SK-MEL-5 (cell line): ENCODE measurements at regions not wholly inside any gene's neighbourhood (a gene's known extent, or its start where the extent isn't known, plus 50 kb on each side); places are given as distances from the start of the nearest gene placed in this dataset.
"Not testable (repeated sequence)": the region's sequence is repeated elsewhere in the genome, so short reads cannot be mapped to it uniquely, and the experiment has no call there.

ENCODE experiments used
- DNase-seq: peaks from one replicate; pipeline ENCODE4 v3.0.0-alpha.2; 2016; ENCODE audit warnings: low read depth, low spot score
- in situ Hi-C: cut with HindIII; loops from 2 replicates; pipeline ENCODE4 v1.10.0; 2016; ENCODE audit warnings: low sequenced_read_pairs, high pct_unique_total_duplicates, low pct_unique_long_range_greater_than_20kb

DNA sequence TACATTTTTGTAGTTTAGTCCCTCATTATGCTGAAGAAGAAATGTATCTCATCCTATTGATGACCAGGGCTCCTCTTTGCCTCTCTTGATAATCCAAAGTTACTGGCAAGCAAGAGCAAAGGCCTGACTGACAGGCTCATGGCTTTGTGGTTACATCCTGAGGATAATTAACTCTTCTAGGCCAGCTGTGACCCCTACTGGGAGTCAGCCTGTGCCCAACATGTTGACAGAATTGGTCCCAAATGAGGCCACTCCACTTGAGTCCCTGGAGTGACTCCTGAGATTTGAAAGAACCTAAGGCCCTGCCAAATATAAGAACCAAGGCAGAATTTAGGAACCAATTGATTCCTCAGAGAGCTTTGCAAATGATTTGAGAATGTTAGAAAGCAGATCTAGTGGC is 973.8 kb upstream of the CELF4 start:
- DNase-seq, result no peak
- in situ Hi-C loops, result no loop called here

DNA sequence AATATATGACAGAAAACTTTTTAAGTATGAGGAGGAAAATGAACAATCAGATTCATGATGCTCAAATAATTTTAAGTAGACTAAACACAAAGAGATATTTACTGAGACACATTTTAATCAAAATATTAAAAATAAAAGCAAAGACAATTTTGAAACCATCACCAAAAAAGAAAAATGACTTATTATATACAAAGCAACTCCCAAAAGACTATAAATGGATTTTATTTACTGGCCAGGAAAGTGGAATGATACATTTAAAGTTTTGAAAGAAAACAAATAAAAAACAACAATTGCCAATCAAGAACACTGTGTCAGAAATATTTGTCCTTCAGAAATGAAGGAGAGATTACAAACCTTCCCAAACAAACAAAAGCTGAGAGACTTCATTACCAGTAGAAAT is 968.5 kb upstream of the CELF4 start:
- in situ Hi-C loops, result no loop called here
- DNase-seq, result no peak

DNA sequence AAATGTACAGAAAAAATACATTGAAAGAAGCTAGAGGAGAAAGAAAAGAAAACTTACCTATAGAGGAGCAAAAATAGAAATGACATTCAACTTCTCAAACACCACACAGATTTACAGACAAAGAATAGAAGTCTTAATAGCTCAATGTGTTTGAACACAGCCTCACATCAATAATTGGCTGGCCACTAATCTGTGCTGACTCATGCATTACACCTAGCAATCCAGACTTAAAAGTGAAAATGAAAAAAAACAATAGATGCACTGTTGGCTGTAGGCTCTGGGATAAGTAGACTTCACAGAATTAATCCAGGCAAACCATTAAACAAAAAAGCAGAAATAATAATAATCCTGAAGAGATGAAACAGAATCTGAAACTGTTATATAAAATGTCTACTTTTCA is 961.3 kb upstream of the CELF4 start:
- in situ Hi-C loops, result no loop called here
- DNase-seq, result no peak

DNA sequence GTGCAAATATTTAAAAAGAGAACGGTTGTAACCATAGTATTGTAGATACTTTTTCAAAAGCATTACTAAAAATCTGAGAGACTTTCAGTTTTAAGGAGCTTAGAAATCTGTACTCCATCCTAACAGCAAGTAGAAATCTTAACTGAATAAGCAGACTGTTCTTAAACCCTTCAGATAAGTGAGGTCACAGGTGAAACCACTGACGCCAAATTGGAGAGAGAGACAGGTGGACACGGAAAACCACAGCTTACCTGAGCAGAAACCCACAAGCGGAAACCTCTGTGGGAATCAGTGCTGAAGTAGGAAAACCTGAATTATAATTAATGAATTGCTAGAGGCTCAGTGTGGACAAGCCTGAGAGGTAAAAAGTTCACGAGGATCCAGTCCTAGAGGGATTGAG is 959.4 kb upstream of the CELF4 start:
- in situ Hi-C loops, result no loop called here
- DNase-seq, result no peak

DNA sequence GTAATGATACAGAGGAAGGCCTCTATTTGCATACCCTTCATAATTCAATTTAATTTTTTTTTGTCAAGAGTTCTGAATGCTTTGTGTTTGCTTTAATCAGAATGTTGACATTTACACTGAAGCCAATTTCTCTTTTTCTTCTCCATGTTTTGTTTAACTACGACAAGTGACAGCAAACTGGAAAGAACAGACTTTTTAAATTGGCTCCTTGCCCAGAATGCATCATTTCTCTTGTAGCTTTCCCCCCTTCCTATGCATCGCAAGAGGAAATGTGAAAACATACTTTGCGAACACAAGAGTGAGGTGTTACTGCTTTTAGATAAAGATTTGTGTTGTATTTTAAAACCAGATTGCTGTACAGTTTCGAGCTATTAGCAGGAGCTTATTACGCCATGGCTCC is 955.2 kb upstream of the CELF4 start:
- DNase-seq, result no peak
- in situ Hi-C loops, result no loop called here

DNA sequence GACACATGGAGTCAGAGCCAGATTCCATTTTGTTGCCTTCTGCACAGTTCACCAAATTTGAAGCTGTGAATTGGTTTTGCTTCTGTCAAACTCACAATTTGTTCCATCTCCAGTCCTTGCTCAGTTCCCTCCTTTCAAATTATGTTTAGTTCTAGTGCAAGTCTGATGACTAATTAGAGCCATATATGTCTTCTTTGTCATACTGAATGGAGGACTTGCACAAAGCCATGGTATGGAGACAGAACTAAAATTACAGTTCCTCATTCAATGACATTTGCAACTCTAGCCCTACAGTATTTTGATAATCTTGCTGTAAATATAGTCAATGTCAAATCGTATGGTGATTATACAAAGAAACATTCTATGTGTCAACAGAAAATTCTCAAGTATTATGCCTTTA is 936.9 kb upstream of the CELF4 start:
- in situ Hi-C loops, result no loop called here

DNA sequence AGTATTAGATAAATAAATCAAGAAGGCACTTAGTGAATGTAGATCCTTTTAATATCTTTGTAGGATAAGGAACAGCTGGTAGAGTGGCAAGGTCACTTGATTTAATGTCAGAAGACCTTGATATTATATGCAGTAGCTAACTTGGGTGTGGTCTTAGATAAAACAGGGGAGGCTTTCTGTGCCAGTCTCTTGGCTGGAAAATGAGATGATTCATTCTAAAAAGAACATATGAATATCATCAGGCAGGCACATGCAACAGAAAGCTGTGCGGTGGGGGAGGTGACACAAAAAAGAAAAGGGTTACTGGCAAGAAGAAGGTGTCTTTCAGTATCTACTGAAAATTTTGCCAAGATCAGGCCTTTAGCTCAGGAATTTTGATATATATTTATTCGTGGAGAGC is 931.7 kb upstream of the CELF4 start:
- in situ Hi-C loops, result no loop called here
- no peak for DNase-seq

More for the DNA sequence above, 936.9 kb upstream of the CELF4 start:
- DNase-seq, result no peak

DNA sequence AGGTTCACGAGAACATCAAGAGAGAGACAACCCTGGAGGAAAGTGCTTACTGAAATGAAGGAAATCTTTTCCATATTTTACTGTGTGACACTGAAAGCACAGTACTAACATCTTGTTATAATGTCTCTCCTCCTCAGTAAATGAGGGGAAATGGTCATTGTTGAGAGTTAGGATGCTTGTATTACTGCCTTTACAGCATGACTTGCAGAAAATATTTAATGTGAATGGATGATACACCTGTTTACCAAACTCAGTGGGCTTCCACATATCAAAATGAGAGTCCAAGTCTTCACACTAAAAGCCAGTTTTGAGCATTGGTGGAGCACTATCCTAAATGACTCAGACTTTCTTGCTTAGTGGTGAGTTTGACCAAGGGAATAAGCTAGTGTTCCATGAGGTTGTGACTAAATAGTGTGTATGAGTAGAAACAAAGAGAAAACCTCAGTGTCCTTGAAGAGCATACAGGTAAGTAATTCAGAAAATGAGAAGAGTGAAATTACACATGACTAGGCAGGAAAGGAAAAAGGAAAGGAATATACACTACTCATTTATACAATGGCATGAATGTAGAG is 930.7 kb upstream of the CELF4 start:
- DNase-seq, result no peak
- in situ Hi-C loops, result no loop called here

DNA sequence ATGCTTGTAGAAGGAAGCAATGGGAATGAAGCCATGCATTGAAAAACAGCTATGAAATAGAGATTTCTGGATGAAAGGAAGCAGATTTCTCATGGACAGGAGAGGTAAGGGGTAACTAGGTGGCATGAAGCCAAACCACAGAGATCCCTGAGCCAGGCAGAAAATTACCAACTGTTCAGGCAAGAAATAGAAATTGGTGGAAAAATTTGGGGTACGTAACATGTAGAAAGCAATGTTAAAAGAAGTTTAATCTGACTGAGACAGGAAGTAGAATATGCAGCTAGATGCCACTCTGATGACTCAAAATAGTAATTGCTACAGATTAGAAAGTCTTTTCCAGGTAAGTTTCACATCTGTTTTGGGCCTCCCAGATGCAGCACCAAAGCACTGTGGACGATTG is 928.5 kb upstream of the CELF4 start:
- DNase-seq, result no peak
- in situ Hi-C loops, result no loop called here

DNA sequence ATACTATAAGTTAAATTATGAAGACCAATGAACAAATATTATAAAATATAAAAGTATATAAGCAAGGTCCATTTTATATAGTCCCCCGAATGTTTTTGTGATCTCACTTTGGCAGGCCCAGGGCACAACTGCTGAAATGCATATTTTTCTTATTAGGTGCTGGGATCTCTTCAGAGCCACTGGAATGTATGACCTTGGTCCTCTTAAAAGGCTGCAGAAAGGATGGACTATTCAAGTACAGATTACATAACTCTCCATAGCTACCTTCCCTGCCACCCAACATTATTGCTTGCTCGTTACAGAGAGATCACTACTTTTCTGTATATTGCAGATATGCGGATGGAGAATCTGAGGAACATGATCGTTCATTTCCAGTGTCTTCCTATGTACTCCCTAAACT is 925.6 kb upstream of the CELF4 start:
- no peak for DNase-seq
- in situ Hi-C loops, result no loop called here

DNA sequence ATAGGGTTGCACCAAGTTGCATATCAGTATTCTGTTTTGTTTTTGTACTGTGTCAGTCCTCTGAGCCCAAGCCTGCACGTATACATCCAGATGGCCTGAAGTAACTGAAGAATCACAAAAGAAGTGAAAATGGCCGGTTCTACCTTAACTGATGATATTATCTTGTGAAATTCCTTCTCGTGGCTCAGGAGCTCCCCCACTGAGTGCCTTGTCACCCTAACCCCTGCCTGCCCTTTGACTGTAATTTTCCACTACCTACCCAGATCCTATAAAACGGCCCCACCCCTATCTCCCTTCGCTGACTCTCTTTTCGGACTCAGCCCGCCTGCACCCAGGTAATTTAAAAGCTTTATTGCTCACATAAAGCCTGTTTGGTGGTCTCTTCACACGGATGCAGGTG is 924.1 kb upstream of the CELF4 start:
- in situ Hi-C loops, DNase-seq: not testable (repeated sequence)

DNA sequence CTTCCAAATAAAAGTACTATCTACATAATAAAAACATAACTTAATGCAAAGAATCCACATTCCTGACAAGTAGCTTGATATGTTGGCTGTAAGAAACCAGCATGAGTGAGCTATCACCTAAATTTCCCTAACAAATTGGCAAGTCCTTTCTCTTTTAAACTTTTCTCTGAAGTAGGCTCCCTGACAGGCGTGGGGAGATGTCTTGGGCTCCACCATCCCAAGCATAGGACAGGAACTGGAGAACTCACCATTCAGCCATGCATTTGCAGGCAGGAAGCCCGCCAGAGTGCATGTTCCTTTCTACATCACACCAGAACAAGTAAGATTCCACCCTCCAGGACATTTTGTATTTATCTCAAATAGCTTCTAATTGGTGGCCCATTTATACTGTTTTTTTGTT is 921.9 kb upstream of the CELF4 start:
- DNase-seq, result no peak
- in situ Hi-C loops, result no loop called here

DNA sequence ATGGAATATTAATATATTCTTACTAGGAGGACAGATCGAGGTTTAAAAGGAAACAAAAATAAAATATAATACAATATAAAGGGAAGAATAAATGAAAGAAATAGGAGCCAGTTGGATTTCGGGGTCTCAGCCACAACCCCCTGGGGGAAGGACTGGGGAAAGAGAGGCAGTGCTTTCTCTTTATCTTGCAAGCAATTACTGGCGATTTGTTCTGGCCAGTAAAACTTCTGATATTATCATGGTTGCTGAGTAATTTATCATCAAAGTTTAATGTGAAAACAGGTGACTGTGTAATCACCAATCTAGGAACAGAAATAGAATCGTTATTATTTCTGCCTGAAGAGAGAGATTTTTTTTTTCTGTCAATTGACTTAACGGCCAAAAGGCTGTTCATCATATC is 917.7 kb upstream of the CELF4 start:
- in situ Hi-C loops, result no loop called here
- no peak for DNase-seq

DNA sequence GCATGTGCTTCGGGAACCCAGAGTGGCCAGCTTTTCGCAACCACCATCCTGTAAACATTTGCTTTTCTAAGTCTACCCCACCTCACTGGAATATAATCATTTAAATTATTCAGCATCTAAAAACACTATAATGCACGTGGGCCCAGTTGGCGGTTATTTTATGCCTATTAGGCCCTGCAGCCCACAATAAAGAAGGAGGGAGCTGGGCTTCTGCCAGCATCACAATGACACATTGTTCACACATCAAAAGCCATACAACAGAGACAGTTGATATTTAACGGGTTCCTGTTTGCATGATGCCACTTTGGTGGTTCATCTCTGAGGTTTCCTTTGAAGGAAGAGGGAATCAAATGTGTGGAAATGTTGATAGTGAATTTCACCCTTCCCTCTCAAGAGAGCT is 916.0 kb upstream of the CELF4 start:
- DNase-seq, result no peak
- in situ Hi-C loops, result no loop called here

DNA sequence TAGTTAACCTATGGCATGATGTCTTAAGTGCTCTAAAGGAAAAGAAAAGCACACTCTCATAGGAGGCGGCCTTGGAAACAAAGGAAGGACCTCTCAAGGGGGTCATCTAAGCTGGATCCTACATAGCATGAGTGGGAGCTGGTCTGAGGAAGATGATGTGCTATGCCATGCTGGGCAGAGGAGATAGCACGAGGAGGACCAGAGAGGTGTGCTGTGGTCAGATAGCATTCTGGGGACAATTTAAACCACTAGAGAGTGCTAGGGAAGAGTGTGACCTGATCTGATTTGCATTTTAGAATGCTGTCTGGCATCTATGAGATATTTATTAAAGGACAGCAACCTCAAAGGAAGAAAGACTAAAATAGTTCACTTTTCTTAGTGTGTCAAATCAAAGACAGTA is 910.1 kb upstream of the CELF4 start:
- DNase-seq, result no peak
- in situ Hi-C loops, result no loop called here

DNA sequence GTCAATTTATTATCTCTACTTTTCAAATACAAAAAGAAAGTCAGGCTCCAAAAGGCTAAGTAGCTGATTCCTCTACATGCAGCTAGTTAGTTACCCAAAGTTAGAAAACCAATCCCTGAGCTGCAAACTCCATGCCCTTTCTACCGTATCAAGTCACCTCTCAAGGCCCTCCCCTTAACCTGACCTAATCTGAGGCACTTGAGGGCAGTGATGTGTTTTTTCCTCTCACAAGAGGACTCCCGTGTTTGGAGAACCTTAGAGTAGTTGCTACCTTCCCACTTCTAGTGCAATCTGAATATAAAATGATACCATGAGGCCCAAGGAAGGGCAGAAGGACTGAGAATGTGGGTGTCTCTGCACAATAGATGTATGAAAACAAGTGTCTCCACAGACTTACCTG is 907.9 kb upstream of the CELF4 start:
- DNase-seq, result no peak
- in situ Hi-C loops, result no loop called here

DNA sequence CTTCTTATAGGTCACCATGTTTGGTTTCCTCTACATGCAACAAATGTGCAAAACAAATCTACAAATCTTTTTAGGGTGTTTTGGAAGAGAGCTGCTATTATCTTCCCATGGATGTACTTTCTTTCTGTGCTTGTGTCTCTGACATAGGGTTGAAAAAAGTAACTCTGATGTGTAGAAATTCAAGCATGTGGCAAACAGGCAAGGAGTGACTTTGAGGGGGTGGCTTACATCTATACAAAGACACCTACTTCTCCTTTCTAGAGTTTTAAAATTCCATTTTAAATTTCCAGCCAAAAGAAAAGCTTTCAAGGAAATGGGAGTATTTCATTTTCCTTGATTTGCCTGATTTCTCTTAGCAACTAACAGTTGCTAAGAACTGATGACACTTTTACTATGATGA is 904.8 kb upstream of the CELF4 start:
- DNase-seq, result no peak
- in situ Hi-C loops, result no loop called here

DNA sequence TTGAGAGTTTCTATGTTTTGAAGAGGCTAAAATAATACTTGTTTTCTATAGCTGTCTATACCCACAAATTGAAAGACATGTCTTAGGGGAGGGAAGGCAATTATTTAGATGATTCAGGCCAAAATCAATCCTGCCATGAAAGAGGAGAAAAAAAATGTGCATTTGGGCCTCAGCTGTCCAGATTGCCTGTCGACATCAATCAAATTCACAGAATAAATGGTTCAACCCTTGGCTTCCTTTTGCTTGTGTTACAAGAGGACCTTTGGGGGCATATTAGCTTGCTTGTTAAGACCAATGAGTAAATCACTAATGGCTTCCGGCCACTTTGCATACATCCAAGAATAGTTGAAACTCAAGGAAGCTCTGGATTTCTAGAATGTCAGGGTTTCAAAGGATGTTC is 900.8 kb upstream of the CELF4 start:
- no peak for DNase-seq
- in situ Hi-C loops, result no loop called here

DNA sequence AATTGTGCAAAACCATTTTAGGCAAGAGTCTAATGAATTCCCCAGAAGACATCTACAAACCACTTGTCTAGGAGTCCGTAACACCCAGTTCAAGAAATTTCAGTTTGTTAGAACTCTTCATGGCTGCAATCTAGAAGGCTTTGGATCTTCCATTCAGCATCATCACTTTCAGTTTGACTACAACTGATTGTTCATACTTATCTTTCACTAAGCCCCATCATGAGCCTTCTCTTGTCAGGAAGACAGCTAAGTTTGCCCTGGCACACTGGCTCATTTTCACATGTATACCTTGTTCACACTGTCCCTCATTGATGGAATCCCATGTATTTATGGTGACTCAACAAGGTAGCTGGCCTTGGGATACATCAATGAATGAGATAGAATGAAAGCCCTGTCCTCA is 898.4 kb upstream of the CELF4 start:
- in situ Hi-C loops, result no loop called here
- no peak for DNase-seq

DNA sequence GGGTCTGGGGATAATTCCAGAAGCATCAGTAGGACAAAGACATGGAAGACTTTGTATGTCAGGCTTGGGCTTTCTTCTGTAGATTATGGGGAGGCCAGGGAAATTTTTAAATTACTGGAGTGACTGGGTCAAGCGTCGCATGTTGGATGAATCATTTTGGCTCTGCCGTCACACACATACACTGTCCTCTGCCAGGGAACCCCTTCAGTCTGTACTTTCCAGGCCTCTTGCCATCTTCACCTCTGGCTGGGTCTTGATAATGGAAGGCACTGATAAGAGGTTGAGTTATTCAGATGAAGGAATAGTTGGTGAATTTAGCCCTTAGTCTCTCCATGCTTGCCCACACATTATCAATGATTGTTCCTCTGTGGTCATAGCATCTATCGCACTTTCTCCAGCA is 895.1 kb upstream of the CELF4 start:
- in situ Hi-C loops, result no loop called here
- DNase-seq, result no peak
